ENCODE measurements at regions not wholly inside any gene's neighbourhood (a gene's known extent, or its start where the extent isn't known, plus 50 kb on each side); places are given as distances from the start of the nearest gene placed in this dataset.

DNA sequence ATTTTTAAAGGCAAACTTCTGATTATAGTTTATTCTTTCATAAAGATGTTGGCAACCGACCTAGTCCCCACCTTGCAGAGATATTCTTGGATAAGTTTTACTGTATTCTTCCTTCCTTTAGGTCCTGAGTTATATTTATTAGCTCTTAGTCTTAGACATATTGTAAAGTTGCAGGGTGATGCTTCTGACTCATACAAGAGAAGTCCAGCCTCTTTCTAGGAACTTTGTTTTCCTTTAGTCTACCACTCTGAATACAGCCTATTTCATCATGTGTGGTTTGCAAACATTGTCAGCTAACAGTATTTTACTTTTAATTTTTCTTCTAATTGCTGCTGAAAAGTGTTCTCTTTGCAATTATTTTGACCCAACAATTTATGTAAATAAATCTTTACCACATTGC, 686.7 kb downstream of the COL12A1 start:
- Histone ChIP-seq H2AFZ (ENCODE audit: low read length) (no peak overlapping the region), H3K4me3 (replicated peaks in 1 of 3; ENCODE audit: insufficient read depth in 1 of 3, low read depth in 2 of 3, low read length in 3 of 3) (no peak overlapping the region), H3K27me3 (ENCODE audit: control insufficient read depth in 1 of 2, insufficient read depth in 2 of 2, low read length in 2 of 2) (no peaks in the 10 kb centered on the region), H3K27ac (ENCODE audit: extremely low read length, insufficient read depth, low read length) (no peak overlapping the region), H4K20me1 (ENCODE audit: insufficient read depth, low read length) (no peaks in the 10 kb centered on the region), H3K4me2 (ENCODE audit: low read depth, low read length) (no peak overlapping the region), H3K9me3 (ENCODE audit: low read length) (no peaks in the 10 kb centered on the region), H3K79me2 (ENCODE audit: insufficient read depth, low read length) (no peaks in the 10 kb centered on the region), H3K36me3 (replicated peaks in 1 of 2; ENCODE audit: control insufficient read depth in 1 of 2, insufficient read depth in 2 of 2, low read length in 2 of 2) (no peaks in the 10 kb centered on the region), H3K9ac (ENCODE audit: insufficient read depth, low read depth, low read length) (no peak overlapping the region), H3K4me1 (ENCODE audit: insufficient read depth, low read length) (no peaks in the 10 kb centered on the region)
- intact Hi-C loops (cut with micrococcal nuclease; ENCODE audit: unreplicated experiment) = loop anchor here (10.0 kb wide), 1 partner anchor 56 kb away; no protein-coding TSS in a partner anchor
- 0% methylated on average over 1 of the region's 1 CpG for WGBS (ENCODE audit: low lambda C conversion rate)
- ChIA-PET POLR2A (interaction anchor here (1.7 kb wide), 1 partner anchor 15 kb away, joined by 11 read pairs; no protein-coding TSS in a partner anchor), CTCF (ENCODE audit: low intra/inter-chr PET ratio, low total read pairs) (no interaction called here)
- BruUV-seq (replicated peaks) = no TSS peak
- in situ Hi-C loops (cut with HindIII; ENCODE audit: extremely low pct_ligation_motif_present, low pct_unique_long_range_greater_than_20kb) = no loop called here
- ATAC-seq (peak; percentile 70), FAIRE-seq (no peak), DNase-seq (ENCODE audit: low spot score) (peak; percentile 5)
- TF ChIP-seq NR2C2 (CRISPR knock-in tag; IDR thresholded peaks at IDR 0.05; ENCODE audit: borderline replicate concordance) = no peak
- no peak for TF ChIP-seq ZNF737 (CRISPR knock-in tag; IDR thresholded peaks at IDR 0.05; ENCODE audit: borderline replicate concordance)
- TF ChIP-seq FOSL2 (CRISPR knock-in tag; IDR thresholded peaks at IDR 0.05) = peak; percentile 44; the same call in 1 of the 2 replicates
- peak; percentile 57; the same call in 1 of the 2 replicates for TF ChIP-seq CEBPB (IDR thresholded peaks at IDR 0.05; ENCODE audit: borderline replicate concordance, low read depth, low read length)
- TF ChIP-seq ZNF253 (CRISPR knock-in tag; IDR thresholded peaks at IDR 0.05; ENCODE audit: borderline replicate concordance) = no peak
- no peak for TF ChIP-seq HNF1B (CRISPR knock-in tag; IDR thresholded peaks at IDR 0.05)
- TF ChIP-seq, protein P1, sequence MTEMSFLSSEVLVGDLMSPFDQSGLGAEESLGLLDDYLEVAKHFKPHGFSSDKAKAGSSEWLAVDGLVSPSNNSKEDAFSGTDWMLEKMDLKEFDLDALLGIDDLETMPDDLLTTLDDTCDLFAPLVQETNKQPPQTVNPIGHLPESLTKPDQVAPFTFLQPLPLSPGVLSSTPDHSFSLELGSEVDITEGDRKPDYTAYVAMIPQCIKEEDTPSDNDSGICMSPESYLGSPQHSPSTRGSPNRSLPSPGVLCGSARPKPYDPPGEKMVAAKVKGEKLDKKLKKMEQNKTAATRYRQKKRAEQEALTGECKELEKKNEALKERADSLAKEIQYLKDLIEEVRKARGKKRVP (CRISPR knock-in tag; IDR thresholded peaks at IDR 0.05) = peak in 1 of 2 experiments; percentile 79; a peak in 2 of 4 replicates
- no peak for TF ChIP-seq FOXP1 (IDR thresholded peaks at IDR 0.05)
- 0 out of 2 replicates have a peak, but pooled peaks have one; percentile 18 for TF ChIP-seq FOXP1 (CRISPR knock-in tag; IDR thresholded peaks at IDR 0.05)
- TF ChIP-seq ZBTB20 (CRISPR knock-in tag; IDR thresholded peaks at IDR 0.05; ENCODE audit: borderline replicate concordance, low read depth) = no peak
- TF ChIP-seq PRPF4 (IDR thresholded peaks at IDR 0.05; ENCODE audit: low read depth, low read length, poor library complexity, severe bottlenecking) = no peak
- no peak for TF ChIP-seq PAX8 (CRISPR knock-in tag; IDR thresholded peaks at IDR 0.05; ENCODE audit: borderline replicate concordance)
- TF ChIP-seq MAFK (conservative IDR thresholded peaks at IDR 0.05 in 1 of 2, IDR thresholded peaks at IDR 0.05 in 1 of 2; ENCODE audit: low read length in 2 of 2) = no peak
- no peak for TF ChIP-seq TARDBP (CRISPR knock-in tag; IDR thresholded peaks at IDR 0.05)
- TF ChIP-seq, protein P2, sequence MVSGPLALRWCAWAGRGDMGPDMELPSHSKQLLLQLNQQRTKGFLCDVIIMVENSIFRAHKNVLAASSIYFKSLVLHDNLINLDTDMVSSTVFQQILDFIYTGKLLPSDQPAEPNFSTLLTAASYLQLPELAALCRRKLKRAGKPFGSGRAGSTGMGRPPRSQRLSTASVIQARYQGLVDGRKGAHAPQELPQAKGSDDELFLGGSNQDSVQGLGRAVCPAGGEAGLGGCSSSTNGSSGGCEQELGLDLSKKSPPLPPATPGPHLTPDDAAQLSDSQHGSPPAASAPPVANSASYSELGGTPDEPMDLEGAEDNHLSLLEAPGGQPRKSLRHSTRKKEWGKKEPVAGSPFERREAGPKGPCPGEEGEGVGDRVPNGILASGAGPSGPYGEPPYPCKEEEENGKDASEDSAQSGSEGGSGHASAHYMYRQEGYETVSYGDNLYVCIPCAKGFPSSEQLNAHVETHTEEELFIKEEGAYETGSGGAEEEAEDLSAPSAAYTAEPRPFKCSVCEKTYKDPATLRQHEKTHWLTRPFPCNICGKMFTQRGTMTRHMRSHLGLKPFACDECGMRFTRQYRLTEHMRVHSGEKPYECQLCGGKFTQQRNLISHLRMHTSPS (CRISPR knock-in tag; IDR thresholded peaks at IDR 0.05; ENCODE audit: low read depth) = no peak
- peak; percentile 99 for TF ChIP-seq BCL6 (CRISPR knock-in tag; IDR thresholded peaks at IDR 0.05)
- TF ChIP-seq GZF1 (CRISPR knock-in tag; IDR thresholded peaks at IDR 0.05) = no peak
- TF ChIP-seq, protein P3, sequence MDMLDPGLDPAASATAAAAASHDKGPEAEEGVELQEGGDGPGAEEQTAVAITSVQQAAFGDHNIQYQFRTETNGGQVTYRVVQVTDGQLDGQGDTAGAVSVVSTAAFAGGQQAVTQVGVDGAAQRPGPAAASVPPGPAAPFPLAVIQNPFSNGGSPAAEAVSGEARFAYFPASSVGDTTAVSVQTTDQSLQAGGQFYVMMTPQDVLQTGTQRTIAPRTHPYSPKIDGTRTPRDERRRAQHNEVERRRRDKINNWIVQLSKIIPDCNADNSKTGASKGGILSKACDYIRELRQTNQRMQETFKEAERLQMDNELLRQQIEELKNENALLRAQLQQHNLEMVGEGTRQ (IDR thresholded peaks at IDR 0.05; ENCODE audit: low read depth, low read length) = no peak
- TF ChIP-seq, protein P3 (CRISPR knock-in tag; IDR thresholded peaks at IDR 0.05; ENCODE audit: borderline replicate concordance) = no peak
- TF ChIP-seq PAWR (CRISPR knock-in tag; IDR thresholded peaks at IDR 0.05; ENCODE audit: borderline replicate concordance) = no peak
- no peak for TF ChIP-seq POLR2A (IDR thresholded peaks at IDR 0.05; ENCODE audit: insufficient read depth in 1 of 2, low read depth in 2 of 2, low read length in 2 of 2)

All from HepG2 (cell line).